Liver (tissue), 8 donors: ENCODE measurements at regions not wholly inside any gene's neighbourhood (a gene's known extent, or its start where the extent isn't known, plus 50 kb on each side); places are given as distances from the start of the nearest gene placed in this dataset.

Source experiments
- DNase-seq: peaks from one replicate; pipeline ENCODE4 v3.0.0-alpha.2; 2017; ENCODE audit warnings: low spot score
- H3K27ac ChIP-seq, 2 donors: one replicate each; pipeline ENCODE4 v1.7.0; 2013; ENCODE audit warnings: inconsistent platforms in 2 of 2, low read length in 2 of 2, control low read depth in 1 of 2, low read depth in 1 of 2, mild to moderate bottlenecking in 1 of 2
- H3K27me3 ChIP-seq, 4 donors: one replicate each; pipeline versions ENCODE4 v1.6.1 to v1.7.0; 2013; ENCODE audit warnings: low read length in 3 of 4, inconsistent platforms in 1 of 4, mild to moderate bottlenecking in 1 of 4, moderate library complexity in 1 of 4; ENCODE audit not compliant: control insufficient read depth in 4 of 4, insufficient read depth in 4 of 4
- H3K36me3 ChIP-seq, 4 donors: one replicate each; pipeline versions ENCODE4 v1.6.1 to v1.7.0; 2013; ENCODE audit warnings: low read length in 3 of 4, mild to moderate bottlenecking in 3 of 4, low read depth in 1 of 4, moderate library complexity in 1 of 4; ENCODE audit not compliant: control insufficient read depth in 4 of 4, insufficient read depth in 3 of 4
- H3K4me1 ChIP-seq, 4 donors: one replicate each; pipeline versions ENCODE4 v1.6.1 to v1.7.0; 2013; ENCODE audit warnings: low read length in 3 of 4, mild to moderate bottlenecking in 3 of 4, moderate library complexity in 1 of 4; ENCODE audit not compliant: control insufficient read depth in 4 of 4, insufficient read depth in 4 of 4
- H3K4me3 ChIP-seq, 3 donors: one replicate each; pipeline versions ENCODE4 v1.6.1 to v1.7.0; 2013; ENCODE audit warnings: low read length in 3 of 3, control low read depth in 1 of 3, low read depth in 1 of 3, mild to moderate bottlenecking in 1 of 3
- H3K9ac ChIP-seq, 2 donors: one replicate each; pipeline ENCODE4 v1.7.0; 2013; ENCODE audit warnings: low read length in 2 of 2, mild to moderate bottlenecking in 2 of 2, moderate library complexity in 2 of 2, control low read depth in 1 of 2, low read depth in 1 of 2
- H3K9me3 ChIP-seq, 4 donors: one replicate each; pipeline versions ENCODE4 v1.6.1 to v1.7.0; 2013; ENCODE audit warnings: low read length in 3 of 4; ENCODE audit not compliant: control insufficient read depth in 4 of 4
- EGR1 ChIP-seq, 2 donors: IDR thresholded peaks; 2 replicates each; pipeline ENCODE4 v1.6.1; 2016 to 2018; ENCODE audit warnings: antibody characterized with exemption in 2 of 2, low read depth in 2 of 2
- FOXA1 ChIP-seq: IDR thresholded peaks from 2 replicates; pipeline ENCODE4 v1.6.1; 2016; ENCODE audit warnings: antibody characterized with exemption
- FOXA2 ChIP-seq: IDR thresholded peaks from 2 replicates; pipeline ENCODE4 v1.6.1; 2016; ENCODE audit warnings: antibody characterized with exemption
- GABPA ChIP-seq, 2 donors: IDR thresholded peaks in 1 of 2; conservative IDR thresholded peaks in 1 of 2; 2 replicates each; pipeline ENCODE4 v1.6.1; 2016; ENCODE audit warnings: antibody characterized with exemption in 2 of 2, mild to moderate bottlenecking in 1 of 2, moderate library complexity in 1 of 2
- HNF4G ChIP-seq: IDR thresholded peaks from 2 replicates; pipeline ENCODE4 v1.6.1; 2016; ENCODE audit warnings: antibody characterized with exemption
- JUND ChIP-seq, 2 donors: IDR thresholded peaks; 2 replicates each; pipeline ENCODE4 v1.6.1; 2016; ENCODE audit warnings: antibody characterized with exemption in 2 of 2
- RAD21 ChIP-seq, 2 donors: IDR thresholded peaks; 2 replicates each; pipeline ENCODE4 v1.6.1; 2016; ENCODE audit warnings: antibody characterized with exemption in 2 of 2, mild to moderate bottlenecking in 2 of 2
- RXRA ChIP-seq, 2 donors: IDR thresholded peaks; 2 replicates each; pipeline ENCODE4 v1.6.1; 2017 to 2018; ENCODE audit warnings: antibody characterized with exemption in 2 of 2, mild to moderate bottlenecking in 1 of 2
- SP1 ChIP-seq: IDR thresholded peaks from 2 replicates; pipeline ENCODE4 v1.6.1; 2018; ENCODE audit warnings: antibody characterized with exemption, mild to moderate bottlenecking
- YY1 ChIP-seq: IDR thresholded peaks from 2 replicates; pipeline ENCODE4 v1.6.1; 2016; ENCODE audit warnings: antibody characterized with exemption, mild to moderate bottlenecking
- WGBS: extraction: QIAGEN DNeasy Blood & Tissue Kit; methylation state at CpG from one replicate; pipeline ENCODE4 v1.1.7; 2013; 5-methylcytosine and 5-hydroxymethylcytosine counted together
- TF ChIP-seq, protein P1 (sequence below): fragments of 150-350 bp; IDR thresholded peaks from 2 replicates; pipeline ENCODE4 v1.5.1; 2017; ENCODE audit warnings: improper control_type of control experiment, low read depth, low read length; ENCODE audit not compliant: missing input control
- TF ChIP-seq, protein P2 (sequence below): IDR thresholded peaks from 2 replicates; pipeline ENCODE4 v1.6.1; 2016; ENCODE audit warnings: antibody characterized with exemption
- TF ChIP-seq, protein P3 (sequence below): IDR thresholded peaks from 2 replicates; pipeline ENCODE4 v1.6.1; 2016; ENCODE audit warnings: antibody characterized with exemption
- TF ChIP-seq, protein P4 (sequence below): IDR thresholded peaks from 2 replicates; pipeline ENCODE4 v1.6.1; 2016; ENCODE audit warnings: antibody characterized with exemption, mild to moderate bottlenecking
- donor health status: healthy.
- donor health status: healthy.
- donor health status: healthy.
- donor health status: healthy.
- donor health status: healthy.

DNA sequence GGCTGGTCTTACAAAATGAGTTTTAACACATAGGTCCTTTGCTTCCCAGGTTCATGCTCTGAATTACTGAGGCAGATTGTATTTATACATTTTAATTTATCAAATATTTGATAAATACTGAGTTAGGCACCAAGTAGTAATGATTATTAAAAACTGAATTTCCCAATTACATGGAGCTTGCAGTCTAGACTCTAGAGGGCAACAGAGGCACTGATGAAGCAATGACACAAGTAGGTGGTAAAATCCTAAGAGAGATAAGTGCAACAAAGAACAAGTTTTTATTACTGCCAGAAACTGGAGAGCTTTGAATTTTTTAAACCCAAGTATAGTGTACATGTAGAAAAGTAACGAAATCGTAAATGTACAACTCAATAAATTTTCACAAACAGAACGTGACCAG is 406.2 kb upstream of the RARB start:
- Histone ChIP-seq H3K4me3 (no peak overlapping the region), H3K9me3 (no peaks in the 10 kb centered on the region), H3K36me3 (no peaks in the 10 kb centered on the region), H3K27me3 (no peaks in the 10 kb centered on the region), H3K4me1 (no peaks in the 10 kb centered on the region), H3K27ac (no peak overlapping the region), H3K9ac (no peak overlapping the region)
- TF ChIP-seq RAD21 (IDR thresholded peaks at IDR 0.05) (peak; percentile 78), HNF4G (no peak), RXRA (IDR thresholded peaks at IDR 0.05) (no peak)
- TF ChIP-seq, protein P1, sequence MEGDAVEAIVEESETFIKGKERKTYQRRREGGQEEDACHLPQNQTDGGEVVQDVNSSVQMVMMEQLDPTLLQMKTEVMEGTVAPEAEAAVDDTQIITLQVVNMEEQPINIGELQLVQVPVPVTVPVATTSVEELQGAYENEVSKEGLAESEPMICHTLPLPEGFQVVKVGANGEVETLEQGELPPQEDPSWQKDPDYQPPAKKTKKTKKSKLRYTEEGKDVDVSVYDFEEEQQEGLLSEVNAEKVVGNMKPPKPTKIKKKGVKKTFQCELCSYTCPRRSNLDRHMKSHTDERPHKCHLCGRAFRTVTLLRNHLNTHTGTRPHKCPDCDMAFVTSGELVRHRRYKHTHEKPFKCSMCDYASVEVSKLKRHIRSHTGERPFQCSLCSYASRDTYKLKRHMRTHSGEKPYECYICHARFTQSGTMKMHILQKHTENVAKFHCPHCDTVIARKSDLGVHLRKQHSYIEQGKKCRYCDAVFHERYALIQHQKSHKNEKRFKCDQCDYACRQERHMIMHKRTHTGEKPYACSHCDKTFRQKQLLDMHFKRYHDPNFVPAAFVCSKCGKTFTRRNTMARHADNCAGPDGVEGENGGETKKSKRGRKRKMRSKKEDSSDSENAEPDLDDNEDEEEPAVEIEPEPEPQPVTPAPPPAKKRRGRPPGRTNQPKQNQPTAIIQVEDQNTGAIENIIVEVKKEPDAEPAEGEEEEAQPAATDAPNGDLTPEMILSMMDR, result peak; percentile 32
- DNase-seq, result no peak
- 83% methylated on average over 3 of the region's 3 CpGs for WGBS

DNA sequence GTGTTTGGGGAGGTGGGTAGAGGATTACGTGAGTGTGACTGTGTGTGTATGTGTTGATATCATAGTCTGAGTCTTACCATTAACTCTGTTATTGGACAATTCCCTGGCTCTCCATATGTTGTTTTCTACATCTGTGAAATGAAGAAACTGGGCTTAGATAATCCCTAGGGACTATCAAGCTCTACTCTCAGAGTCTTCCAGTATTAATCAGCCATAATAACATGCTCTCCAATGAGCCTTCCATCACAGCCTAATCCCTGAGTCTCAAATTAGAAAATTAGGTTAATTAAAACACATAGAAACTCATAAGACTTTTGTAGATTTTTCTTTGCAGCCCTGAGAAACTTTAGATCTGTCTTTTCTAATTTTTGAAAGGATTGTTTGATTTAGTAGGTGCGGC is 404.2 kb upstream of the RARB start:
- no peak overlapping the region for H3K9ac ChIP-seq
- H3K27me3 ChIP-seq, result no peaks in the 10 kb centered on the region
- WGBS, result 88% methylated on average over 2 of the region's 2 CpGs
- H3K4me1 ChIP-seq, result no peaks in the 10 kb centered on the region
- no peak overlapping the region for H3K27ac ChIP-seq
- no peaks in the 10 kb centered on the region for H3K36me3 ChIP-seq
- TF ChIP-seq RXRA (IDR thresholded peaks at IDR 0.05), result no peak
- TF ChIP-seq, protein P1, result no peak
- no peak for TF ChIP-seq YY1
- TF ChIP-seq, protein P2, sequence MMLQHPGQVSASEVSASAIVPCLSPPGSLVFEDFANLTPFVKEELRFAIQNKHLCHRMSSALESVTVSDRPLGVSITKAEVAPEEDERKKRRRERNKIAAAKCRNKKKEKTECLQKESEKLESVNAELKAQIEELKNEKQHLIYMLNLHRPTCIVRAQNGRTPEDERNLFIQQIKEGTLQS, result no peak
- TF ChIP-seq, protein P3, sequence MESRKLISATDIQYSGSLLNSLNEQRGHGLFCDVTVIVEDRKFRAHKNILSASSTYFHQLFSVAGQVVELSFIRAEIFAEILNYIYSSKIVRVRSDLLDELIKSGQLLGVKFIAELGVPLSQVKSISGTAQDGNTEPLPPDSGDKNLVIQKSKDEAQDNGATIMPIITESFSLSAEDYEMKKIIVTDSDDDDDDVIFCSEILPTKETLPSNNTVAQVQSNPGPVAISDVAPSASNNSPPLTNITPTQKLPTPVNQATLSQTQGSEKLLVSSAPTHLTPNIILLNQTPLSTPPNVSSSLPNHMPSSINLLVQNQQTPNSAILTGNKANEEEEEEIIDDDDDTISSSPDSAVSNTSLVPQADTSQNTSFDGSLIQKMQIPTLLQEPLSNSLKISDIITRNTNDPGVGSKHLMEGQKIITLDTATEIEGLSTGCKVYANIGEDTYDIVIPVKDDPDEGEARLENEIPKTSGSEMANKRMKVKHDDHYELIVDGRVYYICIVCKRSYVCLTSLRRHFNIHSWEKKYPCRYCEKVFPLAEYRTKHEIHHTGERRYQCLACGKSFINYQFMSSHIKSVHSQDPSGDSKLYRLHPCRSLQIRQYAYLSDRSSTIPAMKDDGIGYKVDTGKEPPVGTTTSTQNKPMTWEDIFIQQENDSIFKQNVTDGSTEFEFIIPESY, result no peak
- no peak for TF ChIP-seq EGR1 (IDR thresholded peaks at IDR 0.05; ENCODE audit: low read depth in 2 of 2)
- TF ChIP-seq SP1, result no peak
- TF ChIP-seq FOXA2, result no peak
- TF ChIP-seq FOXA1, result no peak
- TF ChIP-seq JUND (IDR thresholded peaks at IDR 0.05), result no peak
- TF ChIP-seq, protein P4, sequence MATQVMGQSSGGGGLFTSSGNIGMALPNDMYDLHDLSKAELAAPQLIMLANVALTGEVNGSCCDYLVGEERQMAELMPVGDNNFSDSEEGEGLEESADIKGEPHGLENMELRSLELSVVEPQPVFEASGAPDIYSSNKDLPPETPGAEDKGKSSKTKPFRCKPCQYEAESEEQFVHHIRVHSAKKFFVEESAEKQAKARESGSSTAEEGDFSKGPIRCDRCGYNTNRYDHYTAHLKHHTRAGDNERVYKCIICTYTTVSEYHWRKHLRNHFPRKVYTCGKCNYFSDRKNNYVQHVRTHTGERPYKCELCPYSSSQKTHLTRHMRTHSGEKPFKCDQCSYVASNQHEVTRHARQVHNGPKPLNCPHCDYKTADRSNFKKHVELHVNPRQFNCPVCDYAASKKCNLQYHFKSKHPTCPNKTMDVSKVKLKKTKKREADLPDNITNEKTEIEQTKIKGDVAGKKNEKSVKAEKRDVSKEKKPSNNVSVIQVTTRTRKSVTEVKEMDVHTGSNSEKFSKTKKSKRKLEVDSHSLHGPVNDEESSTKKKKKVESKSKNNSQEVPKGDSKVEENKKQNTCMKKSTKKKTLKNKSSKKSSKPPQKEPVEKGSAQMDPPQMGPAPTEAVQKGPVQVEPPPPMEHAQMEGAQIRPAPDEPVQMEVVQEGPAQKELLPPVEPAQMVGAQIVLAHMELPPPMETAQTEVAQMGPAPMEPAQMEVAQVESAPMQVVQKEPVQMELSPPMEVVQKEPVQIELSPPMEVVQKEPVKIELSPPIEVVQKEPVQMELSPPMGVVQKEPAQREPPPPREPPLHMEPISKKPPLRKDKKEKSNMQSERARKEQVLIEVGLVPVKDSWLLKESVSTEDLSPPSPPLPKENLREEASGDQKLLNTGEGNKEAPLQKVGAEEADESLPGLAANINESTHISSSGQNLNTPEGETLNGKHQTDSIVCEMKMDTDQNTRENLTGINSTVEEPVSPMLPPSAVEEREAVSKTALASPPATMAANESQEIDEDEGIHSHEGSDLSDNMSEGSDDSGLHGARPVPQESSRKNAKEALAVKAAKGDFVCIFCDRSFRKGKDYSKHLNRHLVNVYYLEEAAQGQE, result no peak
- TF ChIP-seq GABPA (IDR thresholded peaks at IDR 0.05 in 1 of 2, conservative IDR thresholded peaks at IDR 0.05 in 1 of 2), result no peak
- H3K4me3 ChIP-seq, result no peak overlapping the region
- DNase-seq, result no peak
- no peaks in the 10 kb centered on the region for H3K9me3 ChIP-seq
